RPMI8226 (cell line): ENCODE measurements at regions not wholly inside any gene's neighbourhood (a gene's known extent, or its start where the extent isn't known, plus 50 kb on each side); places are given as distances from the start of the nearest gene placed in this dataset.

Experiments used
- DNase-seq: peaks from one replicate; pipeline ENCODE4 v3.0.0-alpha.2; 2015

- DNase-seq = no peak
Measured at GRCh38 chr16:47967374-47967773, 188.4 kb downstream of the ABCC12 start.

- DNase-seq = no peak
Measured at GRCh38 chr16:47966325-47966724, 189.5 kb downstream of the ABCC12 start.

DNA sequence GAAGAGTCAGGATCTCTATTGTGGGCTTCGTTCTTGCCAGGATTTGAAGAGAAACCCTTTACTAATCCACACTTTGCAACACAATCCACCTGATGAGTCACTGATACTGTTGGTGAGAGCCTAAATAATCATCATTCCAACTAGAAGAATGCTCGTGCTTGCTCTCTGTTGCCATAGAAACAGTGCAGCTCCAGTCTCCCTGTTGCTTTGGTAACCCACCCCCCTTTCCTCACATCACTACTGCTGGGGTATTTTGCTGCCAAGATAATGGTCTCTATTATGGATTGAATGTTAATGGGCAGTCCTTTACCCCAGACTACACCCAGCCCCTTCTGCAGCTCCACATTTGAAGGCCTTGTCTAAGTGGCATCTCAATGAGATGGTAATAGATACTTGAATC lies 190.4 kb downstream of the ABCC12 start:
- DNase-seq = no peak

GRCh38 chr16:47958726-47959125 lies 197.1 kb downstream of the ABCC12 start:
- no peak for DNase-seq

DNA sequence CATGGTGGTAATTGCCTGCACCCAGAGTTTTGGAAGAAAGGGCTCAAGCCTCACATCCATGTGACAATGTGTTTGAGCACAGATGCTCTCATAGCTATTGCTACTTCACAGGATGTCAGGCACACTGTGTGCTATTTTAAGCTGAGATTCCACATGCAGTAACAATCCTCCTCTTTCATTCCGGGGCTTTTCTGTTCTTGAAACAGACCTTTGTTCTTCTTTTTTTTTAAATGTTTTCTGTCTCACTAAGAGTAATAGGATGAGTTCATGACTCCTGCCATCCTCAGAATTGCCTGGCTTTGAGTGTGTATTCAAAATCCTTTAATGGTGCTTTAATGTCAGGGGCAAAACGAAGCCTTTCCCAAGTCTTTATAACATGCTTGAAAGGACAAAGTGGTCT lies 198.9 kb downstream of the ABCC12 start:
- no peak for DNase-seq

- no peak for DNase-seq
Measured at GRCh38 chr16:47949714-47950113, 206.1 kb downstream of the ABCC12 start.

DNA sequence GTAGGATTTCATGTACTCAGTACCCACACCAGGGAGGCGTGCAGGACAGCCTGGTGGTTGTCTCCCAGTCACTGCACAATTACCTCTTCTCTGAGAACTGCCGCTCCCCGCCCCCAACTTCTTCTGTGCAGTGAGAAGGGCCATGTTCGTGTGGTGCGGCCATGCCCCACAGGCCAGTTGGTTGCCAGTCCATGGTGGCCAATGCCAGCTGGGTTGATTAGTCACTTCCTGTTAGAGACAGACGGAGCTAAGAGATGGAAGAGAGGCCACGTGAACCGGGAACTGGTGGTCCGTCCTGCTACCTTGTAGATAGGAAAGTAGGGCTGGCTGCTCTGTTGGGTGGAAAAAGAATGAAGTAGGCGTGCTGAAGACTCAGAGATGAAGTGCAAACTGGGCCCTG lies 206.5 kb downstream of the ABCC12 start:
- no peak for DNase-seq

GRCh38 chr16:47947723-47948122 lies 208.1 kb downstream of the ABCC12 start:
- no peak for DNase-seq

DNA sequence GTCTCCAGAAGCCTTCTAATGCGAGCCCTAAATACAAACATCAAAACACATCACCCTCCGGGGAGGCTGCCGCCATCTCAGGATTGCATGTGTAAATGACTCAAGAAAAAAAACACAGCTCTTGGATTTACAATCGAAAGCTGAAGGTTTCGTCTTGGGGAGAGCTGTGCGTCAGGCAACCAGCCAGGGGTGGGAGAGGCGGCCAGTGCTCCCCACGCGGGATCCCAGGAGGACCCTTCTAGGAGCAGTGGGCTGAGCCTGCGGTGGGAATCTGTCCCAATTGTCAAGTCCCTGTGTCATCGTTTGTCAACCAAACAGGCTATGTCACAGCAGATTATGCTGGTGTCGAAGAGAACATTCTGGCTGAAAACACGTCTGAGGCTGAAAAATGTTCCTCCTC lies 209.7 kb downstream of the ABCC12 start:
- no peak for DNase-seq

GRCh38 chr16:47944589-47944988 lies 211.2 kb downstream of the ABCC12 start:
- no peak for DNase-seq

- DNase-seq = no peak
Measured at GRCh38 chr16:47943235-47943634, 212.6 kb downstream of the ABCC12 start.

- no peak for DNase-seq
Measured at GRCh38 chr16:47940466-47940865, 215.3 kb downstream of the ABCC12 start.

GRCh38 chr16:47939680-47940079 lies 216.1 kb downstream of the ABCC12 start:
- DNase-seq = no peak

GRCh38 chr16:47938272-47938671 lies 217.5 kb downstream of the ABCC12 start:
- DNase-seq = no peak

DNA sequence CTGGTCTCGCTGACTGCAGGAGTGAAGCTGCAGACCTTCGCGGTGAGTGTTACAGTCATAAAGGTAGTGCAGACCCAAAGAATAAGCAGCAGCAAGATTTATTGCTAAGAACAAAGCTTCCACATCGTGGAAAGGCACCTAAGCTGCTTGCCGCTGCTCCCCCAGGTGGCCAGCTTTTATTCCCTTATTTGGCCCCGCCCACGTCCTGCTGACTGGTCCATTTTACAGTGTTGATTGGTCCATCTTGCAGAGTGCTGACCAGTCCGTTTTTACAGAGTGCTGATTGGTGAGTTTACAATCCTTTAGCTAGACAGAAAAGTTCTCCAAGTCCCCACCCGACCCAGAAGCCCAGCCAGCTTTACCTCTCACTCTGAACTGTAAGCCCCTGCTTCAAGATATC lies 227.8 kb downstream of the ABCC12 start:
- DNase-seq = peak; percentile 27

DNA sequence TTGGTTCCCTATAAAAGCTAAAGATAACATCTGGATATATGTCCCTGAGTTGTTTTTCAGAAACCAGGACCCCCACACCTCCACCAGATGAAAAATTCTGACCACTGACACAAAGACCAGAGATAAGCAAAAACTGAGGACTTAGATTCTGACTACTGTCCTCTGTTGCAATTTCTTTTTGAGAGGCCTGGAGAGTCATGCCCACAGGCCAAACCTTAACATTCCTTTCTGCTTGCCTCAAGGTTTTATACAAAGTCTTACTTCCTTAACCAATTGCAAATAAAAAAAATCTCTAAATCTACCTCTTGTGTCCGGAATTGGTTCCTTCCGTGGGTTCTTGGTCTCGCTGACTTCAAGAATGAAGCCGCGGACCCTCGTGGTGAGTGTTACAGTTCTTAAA lies 228.5 kb downstream of the ABCC12 start:
- no peak for DNase-seq

DNA sequence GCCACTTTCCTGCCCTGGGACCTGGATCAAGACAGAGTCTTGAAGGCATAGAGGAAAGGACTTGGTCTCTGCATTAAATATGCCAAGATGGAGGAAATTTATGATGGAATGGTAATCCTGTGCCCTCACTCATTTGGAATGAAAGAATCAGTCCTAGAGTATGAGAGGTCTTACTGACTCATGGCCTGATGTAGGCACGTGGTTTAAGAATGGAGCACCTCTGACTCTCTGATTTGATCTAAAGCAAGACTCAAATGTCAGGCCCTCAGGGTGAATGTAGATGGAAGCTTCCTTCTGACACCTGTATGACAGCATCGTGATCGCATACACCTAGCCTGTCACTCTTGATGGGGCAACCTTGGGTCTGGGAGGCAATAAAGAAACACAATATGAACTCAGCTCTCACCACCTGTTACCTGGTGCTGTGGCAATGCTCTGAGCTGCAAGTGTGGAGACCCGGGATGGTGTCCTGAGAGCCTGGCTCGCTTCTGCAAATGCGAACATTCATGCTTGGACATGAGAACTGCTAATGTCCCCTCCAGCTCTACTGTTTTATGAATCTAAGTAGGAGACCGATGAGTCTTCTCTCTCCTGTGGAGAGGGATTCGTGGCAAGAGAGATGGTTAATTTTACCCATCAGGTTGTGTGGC lies 229.9 kb downstream of the ABCC12 start:
- no peak for DNase-seq

GRCh38 chr16:47924950-47925349 lies 230.8 kb downstream of the ABCC12 start:
- no peak for DNase-seq

DNA sequence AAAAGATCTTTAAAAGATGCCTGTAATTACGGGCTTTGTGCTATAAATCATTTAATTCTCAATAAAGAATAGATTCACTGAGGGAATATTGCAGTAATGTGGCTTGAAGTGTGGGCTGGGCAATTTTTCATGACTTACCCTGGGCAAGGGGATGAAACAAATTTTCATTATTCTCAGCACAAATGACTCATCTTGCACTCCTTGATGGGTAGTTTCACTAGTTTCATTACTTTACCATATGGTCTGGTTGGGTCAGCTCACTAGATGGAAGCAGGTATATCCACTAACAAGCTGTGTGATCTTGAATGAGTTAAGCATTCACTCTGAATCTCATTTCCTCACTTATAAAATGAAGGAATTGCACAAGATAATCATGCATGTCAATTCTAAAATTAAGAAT lies 234.3 kb downstream of the ABCC12 start:
- DNase-seq = no peak

DNA sequence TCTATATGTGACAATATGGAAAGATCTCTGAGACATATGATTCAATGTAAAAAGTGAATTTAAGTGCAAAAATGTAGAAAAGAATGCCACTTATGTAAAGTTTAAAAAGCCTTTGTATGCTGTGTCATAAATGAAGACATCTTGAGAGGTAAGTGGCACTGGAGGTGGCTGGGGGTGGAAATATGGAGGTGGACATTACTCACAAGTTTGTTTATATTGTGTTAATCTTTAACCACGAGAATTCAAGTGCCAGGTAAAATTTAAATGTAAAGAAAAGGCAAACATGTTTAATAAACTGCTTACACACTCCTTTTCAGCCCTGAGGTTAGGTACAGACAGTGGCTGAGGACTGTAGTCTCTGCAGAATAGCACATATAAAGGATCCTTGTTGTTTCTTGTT lies 235.1 kb downstream of the ABCC12 start:
- DNase-seq = no peak

DNA sequence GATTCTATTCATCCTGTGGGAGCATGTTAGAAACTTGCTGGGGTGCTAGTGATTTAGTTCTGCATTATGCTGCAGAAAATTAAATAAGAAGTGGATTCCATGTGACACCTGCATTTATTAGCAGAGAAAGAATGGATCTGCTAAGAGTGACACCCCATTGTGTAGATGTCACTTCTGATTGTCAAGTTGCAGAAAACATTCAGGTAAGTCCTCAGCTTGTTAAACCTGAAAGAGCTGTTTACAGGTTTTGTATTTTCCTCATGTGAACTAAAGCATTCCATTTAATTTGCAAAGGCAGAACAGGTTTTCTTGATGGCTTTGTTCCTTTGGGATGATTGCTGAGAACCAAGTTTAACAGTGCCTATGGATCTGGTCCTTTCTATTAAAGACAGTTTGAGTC lies 238.7 kb downstream of the ABCC12 start:
- no peak for DNase-seq

DNA sequence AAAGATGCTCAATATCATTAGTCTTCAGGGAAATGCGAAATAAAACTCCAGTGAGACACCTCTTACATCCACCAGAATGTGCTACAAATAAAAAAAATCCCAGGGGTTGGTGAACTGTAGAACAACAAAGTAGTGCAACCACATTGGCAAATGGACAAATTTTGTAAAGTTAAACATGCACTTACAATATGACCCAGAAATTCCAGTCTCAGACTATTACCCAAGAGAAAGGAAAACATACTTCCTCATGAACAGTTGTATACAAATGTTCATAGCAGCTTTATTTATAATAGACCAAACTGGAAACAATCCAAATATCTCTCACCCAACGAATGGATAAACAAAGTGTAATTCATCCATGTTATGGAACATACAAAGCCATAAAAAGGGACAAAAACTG lies 239.5 kb downstream of the ABCC12 start:
- DNase-seq = no peak

- DNase-seq = no peak
Measured at GRCh38 chr16:47907109-47907508, 248.7 kb downstream of the ABCC12 start.

DNA sequence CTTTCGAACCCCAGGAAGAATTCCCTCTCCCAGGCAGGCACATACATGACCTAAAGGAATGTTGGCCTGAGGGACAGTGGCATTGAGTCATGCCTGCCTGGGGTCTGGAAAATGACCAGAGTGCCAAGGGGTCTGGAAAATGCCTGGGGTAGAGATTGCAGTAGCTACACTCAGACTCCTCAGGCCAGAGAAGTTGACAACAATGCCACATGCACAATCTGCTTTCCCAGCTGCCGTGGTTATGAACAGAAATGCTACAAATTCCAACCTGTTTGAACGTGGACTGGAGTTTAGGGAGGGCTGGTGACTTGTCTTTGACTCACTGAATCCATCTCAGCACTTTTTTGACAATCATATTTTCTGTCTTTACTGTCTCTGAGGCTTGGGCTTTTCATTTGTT lies 250.0 kb downstream of the ABCC12 start:
- no peak for DNase-seq

- DNase-seq = no peak
Measured at GRCh38 chr16:47904691-47905090, 251.1 kb downstream of the ABCC12 start.

DNA sequence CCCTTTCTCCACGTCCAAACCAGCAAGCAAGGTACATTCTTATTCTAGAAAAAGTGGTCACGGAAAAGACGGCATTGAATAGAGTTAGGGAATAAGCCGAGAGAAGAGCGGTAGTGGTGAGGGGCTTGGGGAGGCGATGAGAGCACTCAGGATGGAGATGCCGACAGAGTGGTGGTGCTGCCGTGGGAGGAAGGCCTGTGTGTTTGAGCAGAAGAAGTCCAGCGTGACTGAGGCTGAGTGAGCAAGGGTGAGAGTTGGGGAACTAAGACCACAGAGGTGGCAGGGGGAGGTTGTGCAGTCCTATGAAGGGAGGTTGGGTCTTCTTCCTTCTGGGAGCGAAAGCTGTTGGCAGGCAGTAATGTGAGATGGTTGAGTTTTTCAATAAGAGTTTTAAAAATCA lies 252.3 kb downstream of the ABCC12 start:
- DNase-seq = no peak
